ENCODE measurements at regions not wholly inside any gene's neighbourhood (a gene's known extent, or its start where the extent isn't known, plus 50 kb on each side); places are given as distances from the start of the nearest gene placed in this dataset.
A peak's percentile ranks its signal among the peaks of the same experiment; 100 is the strongest.

DNA sequence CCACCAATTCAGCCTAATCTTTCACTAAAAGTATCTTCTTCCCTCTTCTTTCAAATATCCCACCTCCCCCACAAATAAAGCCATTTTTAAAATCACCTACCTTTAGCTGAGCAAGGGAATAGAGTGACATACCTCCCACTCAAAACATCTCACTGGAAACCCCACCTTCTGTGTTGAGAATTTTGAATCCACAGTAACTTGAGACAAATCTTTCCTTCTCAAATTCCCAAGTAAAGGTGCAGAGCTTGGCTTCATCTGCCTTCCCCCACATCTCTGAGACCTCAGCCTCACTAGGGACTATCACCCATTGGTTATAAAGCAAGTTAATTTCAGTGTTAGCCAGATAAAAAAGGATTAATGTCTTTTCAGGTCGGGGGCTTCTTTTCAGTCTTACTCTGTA is 180.4 kb downstream of the INO80D start (continued):
- TF ChIP-seq EZH2 (IDR thresholded peaks at IDR 0.05; ENCODE audit: low read depth, unreplicated experiment) (no peak), EZH2phosphoT487 (IDR thresholded peaks at IDR 0.05; ENCODE audit: unreplicated experiment) (no peak), STAT1 (IDR thresholded peaks at IDR 0.05; ENCODE audit: unreplicated experiment) (no peak)

DNA sequence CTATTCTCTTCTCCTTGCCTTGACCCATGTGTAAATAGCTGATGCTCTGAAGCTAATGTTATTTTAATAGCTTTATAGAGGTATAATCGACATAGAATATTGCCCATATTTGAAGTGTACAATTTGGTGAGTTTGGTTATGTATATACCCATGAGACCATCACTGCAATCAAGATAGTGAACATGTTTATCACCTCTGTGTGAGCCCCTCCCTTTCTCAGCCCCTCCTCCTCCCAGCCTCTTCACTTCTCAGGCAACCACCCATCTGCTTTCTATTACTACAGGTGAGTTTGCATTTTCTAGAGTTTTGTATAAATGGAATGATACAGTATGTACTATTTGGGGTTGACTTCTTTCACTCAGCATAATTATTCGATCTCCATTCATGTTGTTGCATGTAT is 181.1 kb downstream of the INO80D start:
- no peak overlapping the region for H3K27ac Mint-ChIP-seq
- no peaks in the 10 kb centered on the region for H3K27me3 ChIP-seq (ENCODE audit: insufficient read depth)
- no peaks in the 10 kb centered on the region for H3K4me1 Mint-ChIP-seq
- no peaks in the 10 kb centered on the region for H3K36me3 ChIP-seq (ENCODE audit: insufficient read depth)
- no peak overlapping the region; the same call in 1 of the 2 replicates for H2AFZ ChIP-seq
- no peak overlapping the region for H3K4me2 ChIP-seq
- DNase-seq (ENCODE audit: low spot score) (no peak), ATAC-seq (no peak)
- H3K4me3 Mint-ChIP-seq, result no peak overlapping the region
- no peaks in the 10 kb centered on the region for H3K4me1 ChIP-seq (ENCODE audit: insufficient read depth)
- TF ChIP-seq, protein P1, sequence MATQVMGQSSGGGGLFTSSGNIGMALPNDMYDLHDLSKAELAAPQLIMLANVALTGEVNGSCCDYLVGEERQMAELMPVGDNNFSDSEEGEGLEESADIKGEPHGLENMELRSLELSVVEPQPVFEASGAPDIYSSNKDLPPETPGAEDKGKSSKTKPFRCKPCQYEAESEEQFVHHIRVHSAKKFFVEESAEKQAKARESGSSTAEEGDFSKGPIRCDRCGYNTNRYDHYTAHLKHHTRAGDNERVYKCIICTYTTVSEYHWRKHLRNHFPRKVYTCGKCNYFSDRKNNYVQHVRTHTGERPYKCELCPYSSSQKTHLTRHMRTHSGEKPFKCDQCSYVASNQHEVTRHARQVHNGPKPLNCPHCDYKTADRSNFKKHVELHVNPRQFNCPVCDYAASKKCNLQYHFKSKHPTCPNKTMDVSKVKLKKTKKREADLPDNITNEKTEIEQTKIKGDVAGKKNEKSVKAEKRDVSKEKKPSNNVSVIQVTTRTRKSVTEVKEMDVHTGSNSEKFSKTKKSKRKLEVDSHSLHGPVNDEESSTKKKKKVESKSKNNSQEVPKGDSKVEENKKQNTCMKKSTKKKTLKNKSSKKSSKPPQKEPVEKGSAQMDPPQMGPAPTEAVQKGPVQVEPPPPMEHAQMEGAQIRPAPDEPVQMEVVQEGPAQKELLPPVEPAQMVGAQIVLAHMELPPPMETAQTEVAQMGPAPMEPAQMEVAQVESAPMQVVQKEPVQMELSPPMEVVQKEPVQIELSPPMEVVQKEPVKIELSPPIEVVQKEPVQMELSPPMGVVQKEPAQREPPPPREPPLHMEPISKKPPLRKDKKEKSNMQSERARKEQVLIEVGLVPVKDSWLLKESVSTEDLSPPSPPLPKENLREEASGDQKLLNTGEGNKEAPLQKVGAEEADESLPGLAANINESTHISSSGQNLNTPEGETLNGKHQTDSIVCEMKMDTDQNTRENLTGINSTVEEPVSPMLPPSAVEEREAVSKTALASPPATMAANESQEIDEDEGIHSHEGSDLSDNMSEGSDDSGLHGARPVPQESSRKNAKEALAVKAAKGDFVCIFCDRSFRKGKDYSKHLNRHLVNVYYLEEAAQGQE (IDR thresholded peaks at IDR 0.05; ENCODE audit: unreplicated experiment), result no peak
- TF ChIP-seq CREB1 (CRISPR knock-in tag; IDR thresholded peaks at IDR 0.05; ENCODE audit: low read depth), result no peak
- H3F3A ChIP-seq (replicated peaks; ENCODE audit: low read depth), result no peaks in the 10 kb centered on the region
- H4K20me1 ChIP-seq (replicated peaks; ENCODE audit: insufficient read depth), result no peaks in the 10 kb centered on the region
- no peaks in the 10 kb centered on the region for H3K9me2 ChIP-seq (ENCODE audit: insufficient read depth)
- no peaks in the 10 kb centered on the region for H3K36me3 Mint-ChIP-seq (ENCODE audit: low read depth)
- H3K79me2 ChIP-seq (replicated peaks; ENCODE audit: insufficient read depth), result no peaks in the 10 kb centered on the region
- H3K4me3 ChIP-seq, result no peak overlapping the region
- no peak overlapping the region for H3K27ac ChIP-seq (ENCODE audit: low read depth)
- H3K27me3 Mint-ChIP-seq (ENCODE audit: insufficient read depth, low read depth, poor library complexity), result no peaks in the 10 kb centered on the region
- no peaks in the 10 kb centered on the region for H3K9me3 Mint-ChIP-seq

DNA sequence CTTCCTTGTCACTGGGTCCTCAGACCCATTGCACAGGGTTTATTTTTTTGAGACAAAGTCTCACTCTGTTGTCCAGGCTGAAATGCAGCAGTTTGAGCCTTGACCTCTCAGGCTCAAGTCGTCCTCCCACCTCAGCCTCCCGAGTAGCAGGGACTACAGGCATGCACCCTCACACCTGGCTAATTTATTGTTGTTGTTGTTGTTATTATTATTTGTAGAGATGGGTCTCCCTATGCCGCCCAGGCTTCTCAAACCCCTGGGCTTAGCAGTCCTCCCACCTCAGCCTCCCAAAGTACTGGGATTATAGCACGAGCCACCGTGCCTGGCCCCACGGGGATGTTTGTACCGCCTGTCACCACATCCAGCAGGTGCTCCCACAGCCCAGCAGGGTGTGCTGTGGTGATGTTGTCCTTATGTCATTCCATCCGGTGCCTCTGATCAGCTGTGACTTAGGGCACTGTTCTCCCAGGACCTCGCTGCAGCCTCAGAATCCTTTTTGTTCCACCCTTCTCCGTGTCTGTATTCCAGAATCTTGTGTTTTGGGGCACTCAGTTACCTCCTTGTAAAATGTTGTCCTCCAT is 182.3 kb downstream of the INO80D start:
- TF ChIP-seq ZNF331 (CRISPR knock-in tag; IDR thresholded peaks at IDR 0.05; ENCODE audit: low read depth), result no peak
- TF ChIP-seq, protein P2, sequence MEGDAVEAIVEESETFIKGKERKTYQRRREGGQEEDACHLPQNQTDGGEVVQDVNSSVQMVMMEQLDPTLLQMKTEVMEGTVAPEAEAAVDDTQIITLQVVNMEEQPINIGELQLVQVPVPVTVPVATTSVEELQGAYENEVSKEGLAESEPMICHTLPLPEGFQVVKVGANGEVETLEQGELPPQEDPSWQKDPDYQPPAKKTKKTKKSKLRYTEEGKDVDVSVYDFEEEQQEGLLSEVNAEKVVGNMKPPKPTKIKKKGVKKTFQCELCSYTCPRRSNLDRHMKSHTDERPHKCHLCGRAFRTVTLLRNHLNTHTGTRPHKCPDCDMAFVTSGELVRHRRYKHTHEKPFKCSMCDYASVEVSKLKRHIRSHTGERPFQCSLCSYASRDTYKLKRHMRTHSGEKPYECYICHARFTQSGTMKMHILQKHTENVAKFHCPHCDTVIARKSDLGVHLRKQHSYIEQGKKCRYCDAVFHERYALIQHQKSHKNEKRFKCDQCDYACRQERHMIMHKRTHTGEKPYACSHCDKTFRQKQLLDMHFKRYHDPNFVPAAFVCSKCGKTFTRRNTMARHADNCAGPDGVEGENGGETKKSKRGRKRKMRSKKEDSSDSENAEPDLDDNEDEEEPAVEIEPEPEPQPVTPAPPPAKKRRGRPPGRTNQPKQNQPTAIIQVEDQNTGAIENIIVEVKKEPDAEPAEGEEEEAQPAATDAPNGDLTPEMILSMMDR (conservative IDR thresholded peaks at IDR 0.05; ENCODE audit: low read depth in 2 of 2), result peak; percentile 66 to 86
- Mint-ChIP-seq H3K4me1 (no peaks in the 10 kb centered on the region), H3K36me3 (ENCODE audit: low read depth) (no peaks in the 10 kb centered on the region), H3K27me3 (ENCODE audit: insufficient read depth, low read depth, poor library complexity) (no peaks in the 10 kb centered on the region), H3K9me3 (no peaks in the 10 kb centered on the region), H3K27ac (no peak overlapping the region), H3K4me3 (no peak overlapping the region)
- H3K4me3 ChIP-seq, result no peak overlapping the region
- H3K27ac ChIP-seq (ENCODE audit: low read depth), result no peak overlapping the region
- no peak overlapping the region for H3K4me2 ChIP-seq
- no peaks in the 10 kb centered on the region for H3K79me2 ChIP-seq (replicated peaks; ENCODE audit: insufficient read depth)
- no peaks in the 10 kb centered on the region for H3K4me1 ChIP-seq (ENCODE audit: insufficient read depth)
- ATAC-seq (peak; percentile 98), DNase-seq (ENCODE audit: low spot score) (peak; percentile 79)
- H3K9me2 ChIP-seq (ENCODE audit: insufficient read depth), result no peaks in the 10 kb centered on the region
- H2AFZ ChIP-seq, result no peak overlapping the region
- no peaks in the 10 kb centered on the region for H3F3A ChIP-seq (replicated peaks; ENCODE audit: low read depth)
- no peaks in the 10 kb centered on the region for H4K20me1 ChIP-seq (replicated peaks; ENCODE audit: insufficient read depth)
- H3K36me3 ChIP-seq (ENCODE audit: insufficient read depth), result no peaks in the 10 kb centered on the region
- H3K27me3 ChIP-seq (ENCODE audit: insufficient read depth), result no peaks in the 10 kb centered on the region

Data from GM23338 (cell line).